Heart right ventricle (tissue), 16 donors: ENCODE measurements at regions not wholly inside any gene's neighbourhood (a gene's known extent, or its start where the extent isn't known, plus 50 kb on each side); places are given as distances from the start of the nearest gene placed in this dataset.

ENCODE experiments used
- ATAC-seq, 8 donors: fragments of 200-7000 bp; cut with Tn5 transposase; one replicate each; pipeline ENCODE4 v1.9.1; 2020; ENCODE audit warnings: mild to moderate bottlenecking in 8 of 8, moderate library complexity in 8 of 8, moderate number of reproducible peaks in 1 of 8
- DNase-seq, 2 donors: peaks; one replicate each; pipeline ENCODE4 v3.0.0-alpha.2; 2020
- H3K27ac ChIP-seq, 10 donors: fragments of 200-600 bp; sonication (generic) in 2 of 10; one replicate each; pipeline versions ENCODE4 v1.5.0 to v1.8.0; 2020 to 2022; ENCODE audit warnings: mild to moderate bottlenecking in 3 of 10
- H3K27me3 ChIP-seq, 7 donors: fragments of 200-600 bp; one replicate each; pipeline ENCODE4 v1.8.0; 2021 to 2022; ENCODE audit warnings: mild to moderate bottlenecking in 2 of 7
- H3K36me3 ChIP-seq, 9 donors: fragments of 200-600 bp; sonication (generic) in 1 of 9; one replicate each; pipeline versions ENCODE4 v1.5.0 to v1.8.0; 2020 to 2022; ENCODE audit warnings: mild to moderate bottlenecking in 2 of 9
- H3K4me1 ChIP-seq, 9 donors: fragments of 200-600 bp; sonication (generic) in 1 of 9; one replicate each; pipeline versions ENCODE4 v1.5.0 to v1.8.0; 2020 to 2022; ENCODE audit warnings: mild to moderate bottlenecking in 4 of 9
- H3K4me3 ChIP-seq, 10 donors: fragments of 200-600 bp; sonication (generic) in 2 of 10; one replicate each; pipeline versions ENCODE4 v1.5.0 to v1.8.0; 2020 to 2022; ENCODE audit warnings: mild to moderate bottlenecking in 7 of 10, moderate library complexity in 2 of 10
- H3K9me3 ChIP-seq, 11 donors: fragments of 200-600 bp in 10 of 11; sonication (generic) in 2 of 11; one replicate each; pipeline versions ENCODE4 v1.5.0 to v1.8.0; 2013 to 2022; ENCODE audit warnings: mild to moderate bottlenecking in 2 of 11, control low read depth in 1 of 11, moderate library complexity in 1 of 11
- WGBS, 2 donors: extraction: QIAGEN DNeasy Blood & Tissue Kit; methylation state at CpG; one replicate each; pipeline ENCODE4 v1.1.7; 2013; ENCODE audit warnings: inconsistent platforms in 1 of 2; 5-methylcytosine and 5-hydroxymethylcytosine counted together
- intact Hi-C, 10 donors: fragments of 100-400 bp; cut with DNase I; formaldehyde crosslinking; loops; one replicate each; pipeline versions ENCODE4 v1.11.1 to v1.14.2; 2022
- TF ChIP-seq, protein P1 (sequence below), 9 donors: fragments of 200-600 bp; sonication (generic) in 2 of 9; IDR thresholded peaks; one replicate each; pipeline versions ENCODE4 v1.5.0 to v1.8.0; 2021 to 2022; ENCODE audit warnings: antibody characterized with exemption in 9 of 9, mild to moderate bottlenecking in 5 of 9, moderate library complexity in 1 of 9
- donor health status: Arrhythmogenic right ventricular cardiomyopathy.
- donor health status: ischemic (EF 13 %, LVEDD 7.1; RV severe dilation, severe dysfunction).
- donor health status: healthy with polysubstance abuse.
- donor health status: DM: no; HTN: yes; CAD: no.
- donor health status: DM: no; HTN: no; CAD: no.
- donor health status: ischemic (EF 25% LVEDD 6.9; RV normal size, moderate dysfunction).
- donor health status: ischemic (EF 25% LVEDD 5.7; RV mildly dilated, moderate dysfunction).
- donor health status: healthy.
- donor health status: DM: yes; HTN: yes; CAD: no.
- donor health status: Ischemic cardiomyopathy.
- donor health status: ischemic (EF 35%, LVEDD 5.7; RV mildly dilated, moderate dysfunction).
- donor health status: nonischemic (EF 11% LVEDD 7.7; RV severe dilation, severe dysfunction).
- donor health status: DM: yes; HTN: yes; CAD: no.
- donor health status: PGD.
- donor health status: ischemic (EF 29% LVEDD 5.4; RV normal size, mild dysfunction).
- donor health status: nonischemic (EF 23%, LVEDD 6.1; RV moderate dilation, normal function).

DNA sequence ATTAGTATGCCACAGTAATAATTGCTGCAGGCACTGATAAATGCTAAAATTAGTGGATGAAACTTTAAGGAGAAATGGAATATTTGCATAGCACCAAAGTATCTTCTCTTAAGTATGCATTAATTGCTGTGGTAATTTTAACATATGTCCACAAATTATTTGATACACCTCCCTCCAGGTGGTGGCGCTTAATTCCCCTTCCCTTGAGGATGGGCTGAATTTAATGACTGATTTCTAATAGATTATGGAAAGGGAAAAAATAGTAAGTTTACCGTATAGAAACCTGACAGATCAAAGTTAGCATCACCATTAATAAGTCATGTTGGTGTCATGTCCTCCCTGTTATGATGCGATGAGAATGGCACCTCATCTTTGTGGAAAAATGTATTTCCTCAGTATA, 519.2 kb downstream of the TFEC start:
- Histone ChIP-seq H3K4me1 (no peaks in the 10 kb centered on the region), H3K9me3 (no peaks in the 10 kb centered on the region), H3K27ac (no peak overlapping the region), H3K36me3 (no peaks in the 10 kb centered on the region), H3K4me3 (no peak overlapping the region), H3K27me3 (peaks cover 0 to 3% (median 0%) of the 10 kb centered on the region in 7 donors)
- TF ChIP-seq, protein P1, sequence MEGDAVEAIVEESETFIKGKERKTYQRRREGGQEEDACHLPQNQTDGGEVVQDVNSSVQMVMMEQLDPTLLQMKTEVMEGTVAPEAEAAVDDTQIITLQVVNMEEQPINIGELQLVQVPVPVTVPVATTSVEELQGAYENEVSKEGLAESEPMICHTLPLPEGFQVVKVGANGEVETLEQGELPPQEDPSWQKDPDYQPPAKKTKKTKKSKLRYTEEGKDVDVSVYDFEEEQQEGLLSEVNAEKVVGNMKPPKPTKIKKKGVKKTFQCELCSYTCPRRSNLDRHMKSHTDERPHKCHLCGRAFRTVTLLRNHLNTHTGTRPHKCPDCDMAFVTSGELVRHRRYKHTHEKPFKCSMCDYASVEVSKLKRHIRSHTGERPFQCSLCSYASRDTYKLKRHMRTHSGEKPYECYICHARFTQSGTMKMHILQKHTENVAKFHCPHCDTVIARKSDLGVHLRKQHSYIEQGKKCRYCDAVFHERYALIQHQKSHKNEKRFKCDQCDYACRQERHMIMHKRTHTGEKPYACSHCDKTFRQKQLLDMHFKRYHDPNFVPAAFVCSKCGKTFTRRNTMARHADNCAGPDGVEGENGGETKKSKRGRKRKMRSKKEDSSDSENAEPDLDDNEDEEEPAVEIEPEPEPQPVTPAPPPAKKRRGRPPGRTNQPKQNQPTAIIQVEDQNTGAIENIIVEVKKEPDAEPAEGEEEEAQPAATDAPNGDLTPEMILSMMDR (IDR thresholded peaks at IDR 0.05): no peak
- ATAC-seq (no peak), DNase-seq (no peak)
- intact Hi-C loops: no loop called here
- WGBS, 2 donors: 95 to 96% methylated on average over 3 of the region's 3 CpGs

DNA sequence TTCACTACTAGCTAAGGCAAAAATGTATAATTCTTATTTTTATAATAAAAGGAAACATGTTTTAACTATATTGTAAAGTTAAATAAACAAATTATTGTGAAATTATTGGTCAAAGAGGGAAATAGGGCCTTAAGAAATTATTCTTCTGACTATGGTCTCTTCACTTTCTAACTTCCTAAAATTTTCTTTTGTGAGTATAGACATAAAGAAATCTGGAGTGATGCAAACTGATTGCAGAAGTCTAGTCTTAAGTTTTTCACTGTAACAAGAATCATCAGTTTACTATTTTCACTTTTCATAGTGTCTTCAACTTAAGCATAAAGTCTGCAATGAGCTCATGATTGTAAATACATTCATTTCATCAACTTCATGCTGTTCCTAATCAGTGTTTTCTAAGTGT, 525.4 kb downstream of the TFEC start:
- H3K36me3 ChIP-seq: no peaks in the 10 kb centered on the region
- H3K9me3 ChIP-seq: no peaks in the 10 kb centered on the region
- H3K27me3 ChIP-seq: peaks cover 0 to 3% (median 0%) of the 10 kb centered on the region in 7 donors
- TF ChIP-seq, protein P1 (IDR thresholded peaks at IDR 0.05): no peak
- no peak overlapping the region for H3K27ac ChIP-seq
- ATAC-seq: no peak
- H3K4me1 ChIP-seq: no peaks in the 10 kb centered on the region
- DNase-seq: no peak
- intact Hi-C loops: no loop called here
- no peak overlapping the region for H3K4me3 ChIP-seq

DNA sequence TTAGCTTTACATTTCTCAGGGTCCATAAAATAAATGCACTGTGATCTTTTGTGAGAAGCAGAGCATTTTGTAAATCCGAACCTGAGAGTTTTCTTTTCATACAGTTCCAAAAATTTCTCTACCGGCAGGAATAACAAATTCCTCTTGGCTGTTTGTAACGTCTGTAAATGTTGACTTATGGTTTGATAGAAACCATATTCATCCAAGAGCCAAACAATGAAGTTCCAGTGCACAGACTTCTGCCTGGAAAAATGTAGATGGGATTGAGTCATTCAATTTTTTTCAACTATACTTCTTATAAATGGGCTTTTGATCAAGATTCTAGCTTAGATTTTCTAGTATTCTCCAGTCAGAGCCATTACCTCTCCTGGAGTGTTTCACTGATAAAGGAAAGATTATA, 530.6 kb downstream of the TFEC start:
- H3K4me3 ChIP-seq: no peak overlapping the region
- H3K9me3 ChIP-seq: no peaks in the 10 kb centered on the region
- no peaks in the 10 kb centered on the region for H3K4me1 ChIP-seq
- intact Hi-C loops: no loop called here
- 58 to 75% methylated on average over 3 of the region's 3 CpGs for WGBS, 2 donors
- ATAC-seq: no peak
- H3K36me3 ChIP-seq: no peaks in the 10 kb centered on the region
- TF ChIP-seq, protein P1 (IDR thresholded peaks at IDR 0.05): no peak
- H3K27ac ChIP-seq: no peak overlapping the region
- H3K27me3 ChIP-seq: peaks cover 0 to 4% (median 0%) of the 10 kb centered on the region in 7 donors
- DNase-seq: no peak

DNA sequence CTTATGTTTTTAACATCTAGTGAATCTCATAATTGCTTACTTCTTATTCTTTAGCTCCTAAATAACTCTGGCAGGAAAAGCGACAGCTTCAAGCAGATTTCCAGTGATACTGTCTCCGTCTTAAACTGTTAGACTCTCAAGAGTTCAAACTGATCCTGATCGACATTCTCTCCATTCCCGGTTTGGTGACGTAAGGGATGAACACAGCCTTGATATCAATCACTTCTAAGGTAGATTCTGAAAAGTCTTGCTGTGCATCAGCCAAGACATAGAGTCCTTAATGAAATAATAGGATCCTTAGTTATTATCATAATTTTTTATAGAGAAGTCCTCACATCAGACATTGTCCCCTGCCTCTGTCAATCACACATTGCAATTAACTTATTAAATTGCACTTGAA, 534.6 kb downstream of the TFEC start:
- Histone ChIP-seq H3K9me3 (no peaks in the 10 kb centered on the region), H3K27ac (no peak overlapping the region), H3K4me3 (no peak overlapping the region), H3K4me1 (no peaks in the 10 kb centered on the region), H3K36me3 (no peaks in the 10 kb centered on the region), H3K27me3 (peaks cover 0 to 12% (median 4%) of the 10 kb centered on the region in 7 donors)
- intact Hi-C loops: no loop called here
- TF ChIP-seq, protein P1 (IDR thresholded peaks at IDR 0.05): no peak
- ATAC-seq: no peak
- WGBS, 2 donors: 76 to 77% methylated on average over 5 of the region's 5 CpGs
- no peak for DNase-seq
